Spleen (tissue), 11 donors: ENCODE measurements at regions not wholly inside any gene's neighbourhood (a gene's known extent, or its start where the extent isn't known, plus 50 kb on each side); places are given as distances from the start of the nearest gene placed in this dataset.

Experiments
- DNase-seq: peaks from one replicate; pipeline ENCODE4 v3.0.0-alpha.2; 2020
- H3K27ac ChIP-seq, 8 donors: fragments of 200-600 bp; sonication (generic) in 7 of 8; 1 replicate in 4 of 8; 2 replicates in 4 of 8; pipeline versions ENCODE4 v1.5.0 to v1.8.0; 2016 to 2021; ENCODE audit warnings: inconsistent platforms in 4 of 8, mild to moderate bottlenecking in 4 of 8, moderate library complexity in 1 of 8
- H3K27me3 ChIP-seq, 7 donors: fragments of 200-600 bp; sonication (generic) in 6 of 7; replicated peaks in 1 of 7; 1 replicate in 4 of 7; 2 replicates in 3 of 7; pipeline versions ENCODE4 v1.5.0 to v1.8.0; 2016 to 2021; ENCODE audit warnings: inconsistent platforms in 3 of 7, mild to moderate bottlenecking in 1 of 7
- H3K36me3 ChIP-seq, 6 donors: fragments of 200-600 bp; sonication (generic) in 5 of 6; 1 replicate in 4 of 6; 2 replicates in 2 of 6; pipeline versions ENCODE4 v1.5.0 to v1.8.0; 2016 to 2021; ENCODE audit warnings: inconsistent platforms in 2 of 6
- H3K4me1 ChIP-seq, 6 donors: fragments of 200-600 bp; sonication (generic) in 5 of 6; 1 replicate in 3 of 6; 2 replicates in 3 of 6; pipeline versions ENCODE4 v1.5.0 to v1.8.0; 2016 to 2021; ENCODE audit warnings: inconsistent platforms in 3 of 6
- H3K4me3 ChIP-seq, 8 donors: fragments of 200-600 bp; sonication (generic) in 7 of 8; 1 replicate in 4 of 8; 2 replicates in 4 of 8; pipeline versions ENCODE4 v1.5.0 to v1.8.0; 2016 to 2021; ENCODE audit warnings: inconsistent platforms in 4 of 8, mild to moderate bottlenecking in 4 of 8, moderate library complexity in 2 of 8
- H3K9me3 ChIP-seq, 8 donors: fragments of 200-600 bp; sonication (generic) in 7 of 8; 1 replicate in 4 of 8; 2 replicates in 4 of 8; pipeline versions ENCODE4 v1.5.0 to v1.8.0; 2016 to 2021; ENCODE audit warnings: inconsistent platforms in 4 of 8
- CTCF ChIP-seq, 11 experiments: fragments of 200-600 bp in 7 of 11; fragments of 450-650 bp in 4 of 11; sonication (generic) in 4 of 11; IDR thresholded peaks in 8 of 11; conservative IDR thresholded peaks in 3 of 11; 1 replicate in 7 of 11; 2 replicates in 4 of 11; pipeline versions ENCODE4 v1.4.0 to v1.8.0; 2016 to 2021; ENCODE audit warnings: antibody characterized with exemption in 11 of 11, inconsistent platforms in 4 of 11, mild to moderate bottlenecking in 1 of 11
- POLR2A ChIP-seq, 3 donors: fragments of 450-650 bp; IDR thresholded peaks; one replicate each; pipeline ENCODE4 v1.5.1; 2017; ENCODE audit warnings: antibody characterized with exemption in 3 of 3, mild to moderate bottlenecking in 1 of 3
- POLR2AphosphoS5 ChIP-seq, 3 donors: sonication (generic); formaldehyde crosslinking; IDR thresholded peaks; one replicate each; pipeline ENCODE4 v1.5.1; 2017; ENCODE audit warnings: antibody characterized with exemption in 3 of 3
- WGBS, 5 donors: extraction: QIAGEN DNeasy Blood & Tissue Kit in 3 of 5; methylation state at CpG; one replicate each; pipeline versions ENCODE4 v1.1.5 to v1.1.7; 2013 to 2018; 5-methylcytosine and 5-hydroxymethylcytosine counted together
- intact Hi-C: fragments of 100-400 bp; cut with DNase I; formaldehyde crosslinking; loops from one replicate; pipeline ENCODE4 v1.15.0; 2023; ENCODE audit warnings: low total_unique reads
- donor health status: healthy with polysubstance abuse.
- donor health status: DM: no; HTN: no; CAD: no; lungs with moderate emphysema.
- donor health status: DM: no; HTN: no; CAD: no.
- donor health status: Bipolar disorder and iron deficiency.
- donor health status: healthy.
- donor health status: DM: no; HTN: no; CAD: no.
- donor health status: DM: yes; HTN: yes; CAD: no.

GRCh38 chr3:167078070-167078622 lies 302.0 kb downstream of the ZBBX start:
- H3K27me3 ChIP-seq, result no peaks in the 10 kb centered on the region
- H3K4me3 ChIP-seq, result no peak overlapping the region
- intact Hi-C loops, result no loop called here
- no peaks in the 10 kb centered on the region for H3K9me3 ChIP-seq
- H3K27ac ChIP-seq, result no peak overlapping the region
- DNase-seq, result no peak
- no peaks in the 10 kb centered on the region for H3K4me1 ChIP-seq
- WGBS, 5 donors, result 65 to 73% (median 70%) methylated on average over 7 of the region's 7 CpGs
- no peaks in the 10 kb centered on the region for H3K36me3 ChIP-seq
- no peak for TF ChIP-seq CTCF (IDR thresholded peaks at IDR 0.05 in 8 of 11, conservative IDR thresholded peaks at IDR 0.05 in 3 of 11)
- no peak for TF ChIP-seq POLR2AphosphoS5 (IDR thresholded peaks at IDR 0.05)
- TF ChIP-seq POLR2A (IDR thresholded peaks at IDR 0.05), result no peak

GRCh38 chr3:167067787-167068161 lies 312.3 kb downstream of the ZBBX start:
- H3K27me3 ChIP-seq, result no peaks in the 10 kb centered on the region
- TF ChIP-seq POLR2AphosphoS5 (IDR thresholded peaks at IDR 0.05), result no peak
- TF ChIP-seq CTCF (IDR thresholded peaks at IDR 0.05 in 8 of 11, conservative IDR thresholded peaks at IDR 0.05 in 3 of 11), result no peak
- TF ChIP-seq POLR2A (IDR thresholded peaks at IDR 0.05), result no peak
- 66 to 84% (median 79%) methylated on average over 3 of the region's 3 CpGs for WGBS, 5 donors

GRCh38 chr3:167066977-167067786 lies 312.9 kb downstream of the ZBBX start:
- Histone ChIP-seq H3K4me3 (no peak overlapping the region), H3K27me3 (no peaks in the 10 kb centered on the region), H3K4me1 (no peaks in the 10 kb centered on the region), H3K36me3 (no peaks in the 10 kb centered on the region), H3K9me3 (no peaks in the 10 kb centered on the region), H3K27ac (no peak overlapping the region)
- intact Hi-C loops, result no loop called here
- TF ChIP-seq POLR2A (IDR thresholded peaks at IDR 0.05) (no peak), POLR2AphosphoS5 (IDR thresholded peaks at IDR 0.05) (no peak), CTCF (IDR thresholded peaks at IDR 0.05 in 8 of 11, conservative IDR thresholded peaks at IDR 0.05 in 3 of 11) (no peak)
- WGBS, 5 donors, result 69 to 82% (median 73%) methylated on average over 5 of the region's 5 CpGs
- no peak for DNase-seq

More at GRCh38 chr3:167067787-167068161, 312.3 kb downstream of the ZBBX start:
- H3K4me1 ChIP-seq, result no peaks in the 10 kb centered on the region
- no peak overlapping the region for H3K27ac ChIP-seq
- H3K4me3 ChIP-seq, result no peak overlapping the region
- H3K36me3 ChIP-seq, result no peaks in the 10 kb centered on the region
- no peak for DNase-seq
- intact Hi-C loops, result no loop called here
- no peaks in the 10 kb centered on the region for H3K9me3 ChIP-seq

- Histone ChIP-seq H3K27ac (no peak overlapping the region), H3K27me3 (no peaks in the 10 kb centered on the region), H3K36me3 (no peaks in the 10 kb centered on the region), H3K4me3 (no peak overlapping the region), H3K4me1 (no peaks in the 10 kb centered on the region), H3K9me3 (peaks cover 0 to 52% (median 19%) of the 10 kb centered on the region in 8 donors)
- 61 to 81% (median 77%) methylated on average over 1 of the region's 1 CpG for WGBS, 5 donors
- intact Hi-C loops, result no loop called here
- TF ChIP-seq POLR2A (IDR thresholded peaks at IDR 0.05), result no peak
- TF ChIP-seq CTCF (IDR thresholded peaks at IDR 0.05 in 8 of 11, conservative IDR thresholded peaks at IDR 0.05 in 3 of 11), result no peak
- TF ChIP-seq POLR2AphosphoS5 (IDR thresholded peaks at IDR 0.05), result no peak
- no peak for DNase-seq
Observed at GRCh38 chr3:167057581-167057980, 322.5 kb downstream of the ZBBX start.
